ENCODE measurements at regions not wholly inside any gene's neighbourhood (a gene's known extent, or its start where the extent isn't known, plus 50 kb on each side); places are given as distances from the start of the nearest gene placed in this dataset.

DNA sequence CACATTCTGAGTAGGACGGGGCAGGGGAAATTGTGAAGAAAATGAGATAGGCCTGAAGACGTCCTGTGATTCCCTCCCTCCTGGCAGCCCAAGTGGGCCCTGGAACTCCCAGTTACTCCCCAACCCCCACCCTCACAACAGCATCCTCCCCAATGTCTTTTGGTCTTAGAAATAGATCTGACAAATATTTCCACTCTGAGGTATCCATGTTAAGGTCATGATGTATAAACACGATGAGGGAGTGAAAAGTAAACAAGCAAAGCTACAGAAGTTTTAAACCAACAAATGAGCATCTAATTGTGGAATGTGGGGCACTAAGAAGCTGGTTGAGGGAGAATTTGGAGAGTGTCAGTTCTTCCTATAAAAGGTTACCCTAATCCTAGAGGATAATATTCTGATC lies 103.7 kb upstream of the AADACL2 start:
- TF ChIP-seq BRCA1 (CRISPR knock-in tag; IDR thresholded peaks at IDR 0.05) (no peak), GMEB1 (CRISPR knock-in tag; IDR thresholded peaks at IDR 0.05; ENCODE audit: borderline replicate concordance) (no peak), ZNF766 (CRISPR knock-in tag; IDR thresholded peaks at IDR 0.05; ENCODE audit: borderline replicate concordance) (no peak), NFIC (IDR thresholded peaks at IDR 0.05; ENCODE audit: low read length) (no peak; the same call in 1 of the 2 replicates), IRF2 (CRISPR knock-in tag; IDR thresholded peaks at IDR 0.05) (no peak), ZNF513 (CRISPR knock-in tag; conservative IDR thresholded peaks at IDR 0.05) (no peak), PRDM4 (CRISPR knock-in tag; IDR thresholded peaks at IDR 0.05; ENCODE audit: borderline replicate concordance) (no peak), GABPA (IDR thresholded peaks at IDR 0.05; ENCODE audit: low read depth, low read length) (no peak), GABPA (CRISPR knock-in tag; IDR thresholded peaks at IDR 0.05; ENCODE audit: low read depth) (no peak), ZNF737 (CRISPR knock-in tag; IDR thresholded peaks at IDR 0.05; ENCODE audit: borderline replicate concordance) (no peak)

Measured in HepG2 (cell line).